D721Med (cell line): ENCODE measurements at regions not wholly inside any gene's neighbourhood (a gene's known extent, or its start where the extent isn't known, plus 50 kb on each side); places are given as distances from the start of the nearest gene placed in this dataset.

Source experiments
- DNase-seq: peaks from one replicate; pipeline ENCODE4 v3.0.0; 2011; ENCODE audit warnings: low spot score; ENCODE audit not compliant: insufficient read length
- FAIRE-seq: peaks from 2 replicates; lab custom pipeline; 2011; peaks lifted over from hg19 to GRCh38; lab: Jason Lieb, UNC
- TF ChIP-seq, protein P1 (sequence below): IDR thresholded peaks from 2 replicates; pipeline ENCODE4 v1.5.1; 2012; ENCODE audit warnings: mild to moderate bottlenecking, control low read depth; ENCODE audit not compliant: insufficient read depth; ENCODE audit errors: missing control alignments

DNA sequence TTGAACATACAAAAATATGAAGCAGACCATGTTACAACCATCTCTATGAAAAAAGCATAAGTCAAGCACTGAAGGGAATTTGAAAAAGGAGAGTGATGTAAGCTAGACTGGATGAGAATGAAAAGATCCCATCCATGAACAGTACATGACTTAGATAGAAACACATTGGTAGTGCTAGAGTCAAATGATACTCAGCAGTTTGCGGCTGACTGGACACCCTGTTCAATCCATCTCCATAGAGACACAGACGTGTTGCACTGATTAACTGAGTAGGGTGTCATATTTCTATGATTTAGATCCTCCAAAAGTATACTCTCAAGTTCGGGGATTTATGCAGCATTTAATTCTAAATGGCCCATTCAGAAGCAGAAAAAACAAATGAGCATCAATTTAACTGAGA, 674.3 kb upstream of the NRXN1 start:
- FAIRE-seq (peak; percentile 56), DNase-seq (no peak)
- TF ChIP-seq, protein P1, sequence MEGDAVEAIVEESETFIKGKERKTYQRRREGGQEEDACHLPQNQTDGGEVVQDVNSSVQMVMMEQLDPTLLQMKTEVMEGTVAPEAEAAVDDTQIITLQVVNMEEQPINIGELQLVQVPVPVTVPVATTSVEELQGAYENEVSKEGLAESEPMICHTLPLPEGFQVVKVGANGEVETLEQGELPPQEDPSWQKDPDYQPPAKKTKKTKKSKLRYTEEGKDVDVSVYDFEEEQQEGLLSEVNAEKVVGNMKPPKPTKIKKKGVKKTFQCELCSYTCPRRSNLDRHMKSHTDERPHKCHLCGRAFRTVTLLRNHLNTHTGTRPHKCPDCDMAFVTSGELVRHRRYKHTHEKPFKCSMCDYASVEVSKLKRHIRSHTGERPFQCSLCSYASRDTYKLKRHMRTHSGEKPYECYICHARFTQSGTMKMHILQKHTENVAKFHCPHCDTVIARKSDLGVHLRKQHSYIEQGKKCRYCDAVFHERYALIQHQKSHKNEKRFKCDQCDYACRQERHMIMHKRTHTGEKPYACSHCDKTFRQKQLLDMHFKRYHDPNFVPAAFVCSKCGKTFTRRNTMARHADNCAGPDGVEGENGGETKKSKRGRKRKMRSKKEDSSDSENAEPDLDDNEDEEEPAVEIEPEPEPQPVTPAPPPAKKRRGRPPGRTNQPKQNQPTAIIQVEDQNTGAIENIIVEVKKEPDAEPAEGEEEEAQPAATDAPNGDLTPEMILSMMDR: no peak

DNA sequence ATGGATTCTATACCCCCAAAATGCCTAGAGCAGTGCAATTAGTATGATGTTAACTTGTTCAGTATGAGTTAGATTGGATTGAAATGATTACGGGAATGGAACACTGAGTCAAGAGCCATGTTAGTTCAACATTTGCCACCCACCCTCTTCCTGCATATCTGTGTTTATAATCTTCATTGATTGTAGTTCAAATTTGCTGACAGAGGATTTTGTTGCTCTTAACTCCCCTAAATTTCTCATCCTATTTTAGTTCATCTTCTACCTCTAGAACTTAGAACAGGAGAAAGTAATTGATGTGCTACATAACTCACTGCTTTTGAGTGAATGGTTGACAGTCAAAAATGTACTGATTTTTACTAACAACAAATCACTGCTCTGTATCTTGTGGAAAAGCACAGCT, 673.5 kb upstream of the NRXN1 start:
- no peak for FAIRE-seq
- TF ChIP-seq, protein P1: no peak
- no peak for DNase-seq

DNA sequence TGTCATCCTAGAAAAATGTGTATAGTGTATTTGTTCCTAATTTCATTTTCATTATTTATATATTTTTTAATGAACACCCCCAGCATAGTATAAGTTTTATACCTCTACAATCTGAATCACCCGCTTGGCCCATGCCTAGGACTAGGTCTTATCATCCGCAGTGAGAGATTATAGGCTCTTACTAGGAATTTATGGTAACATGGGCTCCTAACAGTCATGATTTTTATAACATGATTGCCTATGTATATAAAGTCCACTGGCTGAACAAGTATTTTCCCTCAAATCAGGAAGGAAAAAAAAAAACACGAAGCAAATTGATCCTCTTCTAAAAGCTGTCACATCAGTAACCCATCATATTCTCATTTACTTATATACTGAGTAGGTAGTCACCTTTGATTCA, 666.1 kb upstream of the NRXN1 start:
- TF ChIP-seq, protein P1: no peak
- DNase-seq (no peak), FAIRE-seq (no peak)

DNA sequence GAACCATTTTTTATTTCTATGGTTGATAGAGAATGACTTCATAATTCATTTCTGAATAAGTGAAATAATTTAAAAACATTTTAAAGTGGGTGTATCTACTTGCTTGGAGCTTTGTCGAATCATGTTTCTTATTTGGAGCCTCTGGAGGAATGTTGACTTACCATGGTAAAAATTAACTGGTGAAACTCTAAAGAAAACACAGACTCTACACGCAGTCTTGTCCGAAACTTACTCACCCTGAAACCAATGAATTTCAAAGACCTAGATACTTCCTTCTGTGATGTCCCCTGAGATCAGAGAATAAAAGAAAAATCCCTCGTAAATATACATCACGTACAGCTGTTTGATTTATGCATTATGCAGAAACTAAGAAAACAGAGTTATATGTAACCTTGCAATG, 665.2 kb upstream of the NRXN1 start:
- no peak for FAIRE-seq
- TF ChIP-seq, protein P1: no peak

DNA sequence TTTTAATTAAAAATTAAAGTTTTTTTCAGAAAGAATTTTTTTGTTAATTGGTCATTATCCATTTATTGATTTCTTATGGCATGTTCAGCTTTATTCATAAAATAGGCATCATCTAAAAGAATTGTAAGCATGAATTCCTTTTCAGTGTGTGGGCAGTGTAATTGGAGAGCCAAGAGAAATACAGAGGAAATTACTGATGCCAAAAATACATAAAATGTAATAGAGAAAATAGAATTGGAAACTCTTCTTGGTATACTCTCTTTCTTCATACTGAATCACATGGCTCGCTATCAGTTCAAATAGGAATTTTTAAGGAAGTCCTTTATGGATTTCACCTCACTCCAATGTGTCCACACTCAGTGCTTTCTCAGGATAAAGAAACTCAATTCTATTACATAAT, 663.6 kb upstream of the NRXN1 start:
- FAIRE-seq (no peak), DNase-seq (no peak)
- TF ChIP-seq, protein P1: no peak

More for the DNA sequence above, 665.2 kb upstream of the NRXN1 start:
- no peak for DNase-seq

DNA sequence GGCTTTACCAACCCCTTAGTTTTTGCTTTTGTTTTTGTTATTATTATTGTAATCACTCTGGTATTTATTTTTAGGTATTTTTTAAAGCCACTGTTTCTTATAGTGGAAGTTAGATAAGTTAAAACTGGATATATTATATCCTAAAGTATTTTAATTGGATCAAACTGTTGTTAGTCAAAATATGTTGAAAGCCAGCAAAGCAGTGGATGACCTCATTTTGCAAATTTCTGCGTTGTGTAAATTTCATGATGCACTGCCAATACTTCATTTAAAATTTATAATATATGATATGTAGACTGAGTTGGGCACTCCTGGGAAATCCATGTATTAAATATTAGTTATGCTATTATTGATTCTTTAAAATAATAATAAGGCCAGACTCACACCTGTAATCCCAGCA, 661.7 kb upstream of the NRXN1 start:
- TF ChIP-seq, protein P1: no peak
- DNase-seq (no peak), FAIRE-seq (no peak)

DNA sequence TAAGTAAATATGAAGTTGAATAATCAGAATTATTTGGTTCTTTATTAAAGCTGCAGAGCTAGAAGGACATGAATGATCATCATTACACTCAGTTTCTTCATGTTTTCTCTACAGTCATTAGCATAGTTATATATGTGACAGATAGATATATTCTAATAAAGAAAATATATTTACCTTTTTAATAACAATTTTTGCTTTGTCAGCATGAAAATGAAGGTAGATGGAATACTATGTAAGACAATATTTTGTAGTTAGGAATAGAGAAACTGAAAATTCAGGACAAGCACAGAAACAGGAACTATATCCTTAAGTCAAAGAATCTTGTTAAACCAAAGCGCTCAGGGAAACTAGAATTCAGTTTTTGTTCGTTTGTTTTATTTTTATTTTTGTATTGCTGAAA, 649.9 kb upstream of the NRXN1 start:
- TF ChIP-seq, protein P1: no peak
- DNase-seq (no peak), FAIRE-seq (no peak)
